GM21515 (cell line): ENCODE measurements at regions not wholly inside any gene's neighbourhood (a gene's known extent, or its start where the extent isn't known, plus 50 kb on each side); places are given as distances from the start of the nearest gene placed in this dataset.

Source experiments
- ATAC-seq: cut with Tn5 transposase; IDR thresholded peaks from one replicate; pipeline ENCODE4 v1.9.1; 2021; ENCODE audit not compliant: unreplicated experiment

DNA sequence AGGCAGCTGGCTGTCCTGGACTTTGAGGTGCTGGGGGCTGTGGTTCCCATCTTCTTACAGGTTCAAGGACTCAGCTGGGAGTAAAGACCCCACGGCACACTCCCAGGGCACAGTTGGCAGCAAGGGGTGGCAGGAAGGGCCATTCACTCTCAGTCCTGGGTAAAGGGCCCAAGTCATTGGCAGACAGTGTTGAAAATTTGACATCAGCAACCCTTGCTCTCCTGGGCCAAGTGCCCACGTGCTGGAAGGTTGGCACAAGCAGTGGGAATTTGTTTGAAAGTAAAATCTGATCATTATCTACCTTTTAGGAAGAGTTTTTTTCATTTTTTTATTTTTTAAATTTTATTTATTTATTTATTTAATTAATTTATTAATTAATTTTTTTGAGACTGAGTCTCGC, 241.6 kb upstream of the MKI67 start:
- no peak for ATAC-seq

DNA sequence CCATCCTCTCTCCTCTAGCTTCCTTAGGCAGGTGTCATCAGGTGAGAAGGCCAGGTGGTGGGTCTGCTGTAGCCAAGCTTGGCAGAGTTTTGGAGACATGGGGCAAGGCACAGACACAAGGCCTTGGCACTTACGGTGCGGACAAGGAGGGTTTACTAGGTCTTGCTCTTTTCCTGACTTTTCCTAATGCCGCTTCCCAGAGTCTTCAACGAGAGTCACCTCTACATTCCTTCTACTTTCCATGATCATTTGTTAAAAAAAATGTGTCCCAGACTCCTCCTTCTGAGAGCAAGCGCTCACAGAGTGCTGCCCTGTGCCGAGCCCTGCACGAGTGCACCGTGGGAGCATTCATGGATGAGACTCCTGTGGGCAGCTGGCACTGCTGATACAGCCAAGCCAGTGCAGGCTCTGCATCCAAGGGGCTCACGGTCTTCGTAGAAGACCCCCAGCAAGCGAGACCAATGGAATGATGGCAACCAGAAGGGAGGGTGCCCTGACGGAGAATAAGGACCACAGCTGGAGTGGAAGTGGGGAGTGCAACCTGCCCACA, 243.0 kb upstream of the MKI67 start:
- ATAC-seq, result no peak

DNA sequence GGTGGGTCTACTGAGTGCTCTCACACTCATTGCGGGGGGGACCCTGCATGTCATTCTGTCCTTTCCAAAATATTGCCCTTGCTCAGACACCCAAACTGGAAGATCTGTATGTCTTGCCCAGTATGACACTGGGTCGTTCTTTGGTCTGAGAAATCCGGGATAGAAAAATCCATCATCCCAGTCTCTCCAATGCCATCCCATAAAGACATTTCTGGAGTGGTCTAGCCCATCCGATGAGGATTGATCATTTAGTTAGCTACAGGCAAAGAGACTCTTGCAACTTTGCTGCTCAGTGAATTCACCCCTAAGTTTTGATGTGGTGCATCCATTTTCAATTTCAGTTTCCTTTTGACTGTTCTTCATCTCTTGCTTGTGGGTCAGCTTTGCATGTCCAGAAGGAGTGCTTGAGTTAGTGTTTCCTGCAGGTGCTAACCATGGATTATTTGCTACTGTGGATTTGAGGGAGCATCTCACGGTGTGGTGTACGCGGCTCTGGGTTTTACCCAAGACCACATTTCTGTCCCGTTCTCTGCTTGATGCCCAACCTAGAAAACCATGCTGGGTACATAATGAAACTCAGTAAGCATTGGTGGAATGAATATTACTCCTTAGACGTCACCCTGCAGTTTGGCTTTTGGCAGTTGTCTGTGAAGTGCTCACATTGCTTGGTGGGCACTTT, 247.0 kb upstream of the MKI67 start:
- ATAC-seq, result peak; percentile 88

DNA sequence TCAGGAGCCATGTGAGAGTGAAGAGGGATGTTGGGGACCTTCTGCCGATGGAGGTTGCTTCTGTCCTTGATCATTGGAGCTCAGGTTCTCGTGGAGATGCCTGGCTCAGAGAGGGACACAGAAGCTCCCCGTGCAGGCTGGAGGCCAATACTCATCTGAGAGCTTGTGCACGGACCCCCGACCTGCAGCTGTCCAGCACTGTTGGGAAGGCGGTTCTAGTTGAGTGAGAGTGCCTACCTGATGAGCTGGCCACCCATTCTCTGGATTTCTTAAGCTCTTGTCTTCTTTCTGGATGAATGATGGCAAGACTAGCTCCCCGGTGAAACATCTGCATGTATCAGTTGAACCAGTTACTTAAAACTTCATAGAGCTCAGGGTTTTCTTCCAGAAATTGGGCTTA, 247.6 kb upstream of the MKI67 start:
- no peak for ATAC-seq

DNA sequence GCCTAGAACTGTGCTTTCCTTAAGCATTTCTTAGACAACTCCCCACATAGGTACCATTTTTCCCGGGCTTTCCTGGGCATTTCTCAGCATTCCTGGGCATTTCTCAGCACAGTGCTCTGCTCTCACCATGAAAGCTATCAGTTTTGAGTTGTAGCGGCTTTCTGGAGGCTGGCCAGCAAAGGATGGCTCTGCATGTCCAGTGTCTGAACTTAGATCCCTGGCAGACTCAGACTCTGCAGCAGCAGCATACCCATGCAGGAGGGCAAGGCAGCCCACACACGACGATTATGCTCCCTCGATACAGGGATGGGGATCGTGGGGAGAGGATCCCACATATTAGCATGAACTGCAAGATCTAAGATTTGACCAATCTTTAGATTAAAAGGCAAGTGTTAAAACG, 248.9 kb upstream of the MKI67 start:
- ATAC-seq, result no peak

DNA sequence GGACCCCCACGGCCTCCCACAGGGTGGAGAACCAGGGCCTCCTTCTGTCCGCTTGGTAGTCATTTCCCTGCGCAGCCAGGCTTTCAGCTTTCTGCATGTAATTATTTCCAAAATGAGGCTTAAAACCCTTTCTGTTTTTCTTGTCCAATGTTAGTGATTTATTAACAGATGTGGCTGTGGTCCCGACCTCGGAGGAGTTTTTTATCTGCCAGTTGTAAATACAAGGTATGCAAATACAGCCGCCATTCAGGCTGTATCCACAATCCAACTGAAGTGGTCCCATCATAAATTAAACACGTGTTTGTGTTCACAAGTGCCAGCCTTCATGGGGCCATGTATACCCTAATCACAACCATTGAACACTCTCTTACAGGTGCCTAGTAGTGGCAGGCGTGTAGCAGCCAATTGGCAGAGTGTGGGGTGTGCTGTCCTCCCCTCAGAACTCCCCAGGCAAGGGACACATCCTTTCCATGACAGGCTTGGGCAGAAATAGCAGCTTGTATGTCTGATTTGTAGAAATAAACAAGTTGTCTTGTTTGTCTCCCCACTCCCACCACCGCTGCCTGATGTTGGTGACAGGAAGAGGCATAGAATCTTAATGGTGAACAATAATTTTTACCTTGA, 251.3 kb upstream of the MKI67 start:
- no peak for ATAC-seq

DNA sequence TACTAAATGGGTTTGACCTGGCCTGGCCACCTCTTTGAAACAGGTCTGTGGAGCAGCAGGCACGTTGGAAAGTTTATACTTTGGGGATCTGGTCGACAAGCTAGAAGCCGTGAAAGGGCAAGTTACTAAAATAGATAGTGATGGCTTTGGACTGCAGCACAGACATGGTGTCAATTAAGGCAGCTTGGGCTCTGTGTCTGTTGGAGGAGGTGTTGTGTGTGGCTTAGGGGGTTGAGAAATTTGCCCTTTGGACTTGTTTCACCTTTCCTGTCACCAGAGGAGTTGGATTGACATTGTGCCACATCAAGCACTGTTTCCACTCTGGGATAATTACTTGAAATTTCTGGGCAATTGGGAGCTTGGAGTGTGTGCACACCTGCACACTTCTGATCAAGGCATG, 251.8 kb upstream of the MKI67 start:
- ATAC-seq, result no peak

DNA sequence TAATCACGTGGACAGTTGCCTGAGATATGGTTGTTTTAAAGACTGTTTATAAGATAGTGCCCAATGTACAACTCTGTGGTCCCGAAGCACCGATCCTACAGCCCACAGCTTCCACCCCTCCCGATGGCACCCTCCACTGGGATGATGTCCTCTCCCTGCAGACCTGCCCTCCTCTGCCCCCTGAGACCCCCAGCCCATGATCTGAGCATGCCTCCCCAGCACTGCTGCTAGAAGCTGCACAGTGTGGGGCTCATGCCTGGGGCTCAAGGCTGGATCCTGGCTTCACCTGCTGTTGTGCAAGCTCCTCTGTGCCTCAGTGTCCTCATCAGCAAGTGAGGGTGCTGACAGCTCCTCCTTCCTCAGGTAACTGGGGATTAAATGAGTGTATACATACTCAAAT, 254.7 kb upstream of the MKI67 start:
- ATAC-seq, result no peak

DNA sequence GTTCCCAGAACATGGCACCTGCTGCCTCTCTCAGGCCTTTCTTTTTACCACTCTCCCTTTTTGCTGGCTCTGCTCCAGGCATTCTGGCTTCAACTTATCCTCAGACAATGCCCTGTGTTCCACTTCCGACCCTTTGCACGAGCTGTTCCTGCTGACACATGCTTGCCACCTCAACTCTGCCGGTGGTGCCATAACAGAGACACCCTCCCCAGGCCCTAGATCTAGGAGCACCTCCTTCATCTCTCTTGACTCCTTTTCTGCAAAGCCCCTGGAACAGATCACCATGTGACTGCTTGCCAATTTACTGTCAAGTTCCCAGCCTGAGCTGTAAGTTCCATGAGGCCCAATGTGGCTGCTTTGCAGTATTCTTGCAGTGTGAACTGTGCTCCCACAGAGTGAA, 256.0 kb upstream of the MKI67 start:
- no peak for ATAC-seq

DNA sequence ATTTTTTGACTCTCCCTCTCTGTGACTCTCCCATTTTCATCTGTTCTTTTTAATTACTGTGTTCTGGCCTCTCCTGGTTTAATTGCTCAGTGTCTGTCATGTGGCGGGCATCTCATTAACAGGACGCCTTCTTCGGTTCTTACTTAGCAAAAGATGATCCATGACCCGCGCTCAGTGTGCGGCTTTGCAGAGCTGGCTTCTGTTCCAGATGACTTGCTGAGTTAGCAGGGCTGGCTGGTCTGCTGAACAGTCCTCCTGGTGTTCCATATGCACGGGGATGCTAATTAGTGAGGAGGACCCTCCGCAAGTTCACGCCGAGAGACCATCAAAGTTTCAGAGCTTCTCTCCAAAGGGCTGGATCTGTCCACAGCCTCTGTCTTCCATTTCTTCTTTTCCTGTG, 258.6 kb upstream of the MKI67 start:
- no peak for ATAC-seq

DNA sequence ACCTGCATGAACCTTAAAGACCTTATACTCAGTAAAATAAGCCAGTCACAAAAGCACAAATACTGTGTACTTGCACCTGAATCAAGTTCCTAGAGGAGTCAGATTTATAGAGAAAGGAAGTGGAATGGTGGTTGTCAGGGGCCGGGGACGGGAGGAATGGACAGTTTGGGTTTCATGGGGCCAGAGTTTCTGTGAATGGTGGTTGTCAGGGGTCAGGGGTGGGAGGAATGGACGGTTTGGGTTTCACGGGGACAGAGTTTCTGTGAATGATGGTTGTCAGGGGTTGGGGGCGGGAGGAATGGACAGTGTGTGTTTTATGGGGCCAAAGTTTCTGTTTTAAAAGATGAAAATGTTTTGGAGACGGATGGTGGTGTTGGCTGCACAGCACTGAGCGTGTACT, 260.0 kb upstream of the MKI67 start:
- no peak for ATAC-seq

DNA sequence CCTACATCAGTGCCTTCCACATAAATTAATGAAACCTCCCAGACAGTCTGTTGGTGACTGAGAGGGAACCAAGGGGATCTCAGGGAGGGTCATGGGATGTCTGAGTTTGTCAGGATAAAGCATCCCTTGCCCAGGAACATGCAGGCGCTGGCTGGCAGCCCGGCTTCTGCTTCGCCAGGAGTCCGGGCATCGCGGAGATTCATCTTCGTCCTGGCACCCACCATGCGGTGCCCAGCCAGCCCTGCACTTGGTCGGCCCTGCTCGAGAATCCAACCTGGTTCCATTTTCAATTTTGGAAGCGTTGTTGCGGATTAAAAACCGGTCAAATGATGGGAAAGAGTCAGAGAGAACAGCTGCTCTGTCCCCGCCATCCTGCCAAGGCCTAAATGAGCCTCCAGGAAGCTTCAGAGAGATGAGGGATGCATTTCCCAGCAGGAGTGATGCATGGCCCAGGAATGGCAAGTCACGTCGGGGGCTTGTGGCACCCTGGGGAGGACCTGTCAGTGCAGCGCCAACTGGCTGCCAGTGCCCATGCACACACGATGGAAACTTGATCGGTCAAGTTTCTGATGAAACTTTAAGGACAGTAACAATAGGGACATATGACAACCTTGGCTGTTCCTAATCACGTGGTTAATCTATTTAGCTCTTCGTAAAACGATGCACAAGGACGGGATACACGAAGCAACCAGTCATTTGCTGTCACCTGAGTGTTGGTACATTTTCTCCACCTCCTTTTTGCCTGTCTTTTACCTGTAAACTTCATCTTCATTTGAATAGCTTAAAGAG, 260.8 kb upstream of the MKI67 start:
- no peak for ATAC-seq

DNA sequence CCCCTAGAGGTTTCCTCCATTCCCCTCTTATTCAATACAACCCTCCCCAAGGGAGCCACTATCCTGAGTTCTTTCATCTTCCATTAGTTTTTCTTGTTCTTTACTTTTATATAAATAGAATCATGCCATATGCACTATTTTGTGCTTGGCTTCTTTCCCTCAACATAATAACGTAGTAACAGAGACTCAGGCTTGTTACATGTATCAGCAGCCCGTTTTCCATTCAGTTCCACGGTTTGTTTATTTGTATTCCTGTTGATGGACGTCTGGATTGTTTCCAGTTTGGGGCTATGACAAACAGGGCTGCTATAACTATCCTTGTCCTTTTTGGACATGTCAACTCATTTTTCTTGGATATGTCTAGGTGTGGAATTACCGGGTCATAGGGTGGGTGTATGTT, 264.4 kb upstream of the MKI67 start:
- ATAC-seq, result no peak

DNA sequence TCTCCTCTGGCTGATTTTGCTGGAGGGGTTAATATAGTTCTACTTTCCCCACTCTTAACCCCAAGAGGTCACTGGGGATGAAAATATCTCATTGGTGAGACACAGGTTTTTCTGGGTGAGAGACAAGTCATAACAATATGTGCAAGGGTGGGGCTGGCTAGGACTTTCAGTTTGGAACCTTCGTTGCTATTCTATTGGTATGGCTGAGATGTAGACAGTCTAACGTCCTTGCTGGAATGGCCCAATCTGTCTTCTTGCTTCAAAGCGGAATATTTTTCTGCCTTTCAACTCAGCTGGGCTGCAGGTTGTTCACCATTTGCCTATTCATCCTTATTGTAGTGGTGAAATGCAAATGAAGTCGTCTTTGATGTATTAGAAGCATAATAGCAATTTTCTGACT, 267.3 kb upstream of the MKI67 start:
- no peak for ATAC-seq

DNA sequence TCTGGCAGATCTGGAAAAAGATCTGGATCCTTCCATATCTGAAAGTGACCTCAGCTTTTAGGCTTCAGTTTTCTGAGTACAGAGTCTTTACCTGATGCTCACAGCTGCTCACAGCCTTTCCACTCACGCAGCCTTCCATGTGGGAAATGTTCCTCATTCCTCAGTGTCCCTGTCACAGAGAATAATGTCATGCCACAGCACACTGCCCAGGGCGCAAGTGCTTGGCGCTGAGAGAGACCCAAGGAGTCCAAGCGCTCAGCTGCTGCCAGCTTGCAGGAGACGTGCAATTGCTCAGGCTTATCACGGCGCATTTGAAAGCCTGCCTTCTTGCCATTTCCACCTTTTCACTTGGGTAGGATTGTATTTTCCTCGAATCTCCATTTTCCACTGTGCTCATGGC, 271.9 kb upstream of the MKI67 start:
- no peak for ATAC-seq

DNA sequence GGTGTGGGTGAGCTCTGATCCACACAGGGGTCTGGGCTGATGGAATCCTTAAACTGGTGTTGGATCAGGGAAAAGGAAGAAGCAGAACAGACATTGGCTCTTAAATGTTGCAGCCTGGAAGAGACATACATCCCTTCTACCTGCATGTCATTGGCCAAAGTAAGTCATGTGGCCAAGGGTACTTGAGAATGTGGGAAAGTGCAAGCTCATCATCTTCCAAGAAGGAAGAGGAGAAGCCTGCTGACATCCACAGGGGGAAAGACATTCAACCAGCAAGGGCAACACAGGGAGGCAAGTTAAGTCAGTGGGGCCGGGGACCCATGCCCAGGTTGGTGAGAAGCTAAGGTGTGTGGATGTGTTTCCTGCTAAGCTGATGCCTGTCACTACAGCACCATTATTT, 272.8 kb upstream of the MKI67 start:
- ATAC-seq, result no peak

DNA sequence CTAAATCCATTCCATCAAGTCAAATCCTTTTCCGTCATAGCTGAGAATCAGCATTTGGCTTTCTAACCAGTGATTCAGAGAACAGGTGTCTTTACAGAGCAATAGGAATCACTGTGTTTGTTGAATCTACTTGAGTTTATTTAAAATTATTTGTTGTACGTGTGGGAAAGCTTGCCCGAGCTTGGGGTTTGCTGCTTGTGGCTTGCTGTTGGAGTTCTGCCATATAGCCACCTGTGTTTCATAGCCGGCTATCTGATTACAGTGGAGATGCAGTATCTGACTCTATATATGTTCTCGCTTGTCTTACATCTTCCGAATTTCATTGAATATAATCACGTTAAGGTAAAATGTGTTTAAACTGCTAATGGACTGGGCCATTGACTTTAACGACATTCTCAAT, 274.3 kb upstream of the MKI67 start:
- ATAC-seq, result no peak

DNA sequence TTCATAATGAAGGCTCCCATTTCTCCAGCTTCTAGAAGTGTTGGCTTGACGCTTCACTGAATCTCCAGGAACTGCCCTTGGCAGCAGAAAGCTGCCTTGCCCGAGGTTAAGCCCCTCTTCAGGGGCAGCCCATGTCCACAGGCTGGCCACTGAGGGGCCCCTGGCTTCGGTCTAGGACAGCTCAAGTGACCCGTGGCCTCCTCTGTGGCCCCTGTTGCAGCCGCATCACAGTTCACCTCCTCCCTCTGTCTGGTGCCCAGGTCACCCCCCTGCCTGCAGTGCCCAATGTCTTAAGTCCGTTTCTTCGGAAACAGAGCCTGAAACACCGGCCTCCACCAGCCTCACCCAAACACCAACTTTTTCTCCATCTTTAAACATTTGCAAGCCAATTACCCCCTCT, 279.2 kb upstream of the MKI67 start:
- ATAC-seq, result no peak

DNA sequence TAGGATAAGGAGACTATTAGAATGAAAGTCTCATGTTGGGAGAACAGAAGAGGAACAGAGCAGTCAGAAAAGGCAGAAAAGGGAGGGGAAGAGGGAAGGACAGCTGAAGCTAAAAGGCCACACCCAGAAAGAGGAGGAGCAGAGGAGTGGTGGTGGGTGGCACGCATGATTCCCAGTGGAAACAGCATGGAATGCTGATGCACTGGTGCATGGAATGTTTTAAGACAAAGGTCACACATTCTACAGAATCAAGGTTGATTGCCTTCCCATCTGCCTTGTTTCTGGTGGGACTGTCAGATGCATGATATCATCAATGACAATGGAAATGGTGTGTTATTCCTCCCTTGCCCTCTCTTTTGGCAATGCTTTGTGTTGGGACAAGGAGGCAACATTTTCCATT, 285.4 kb upstream of the MKI67 start:
- no peak for ATAC-seq

DNA sequence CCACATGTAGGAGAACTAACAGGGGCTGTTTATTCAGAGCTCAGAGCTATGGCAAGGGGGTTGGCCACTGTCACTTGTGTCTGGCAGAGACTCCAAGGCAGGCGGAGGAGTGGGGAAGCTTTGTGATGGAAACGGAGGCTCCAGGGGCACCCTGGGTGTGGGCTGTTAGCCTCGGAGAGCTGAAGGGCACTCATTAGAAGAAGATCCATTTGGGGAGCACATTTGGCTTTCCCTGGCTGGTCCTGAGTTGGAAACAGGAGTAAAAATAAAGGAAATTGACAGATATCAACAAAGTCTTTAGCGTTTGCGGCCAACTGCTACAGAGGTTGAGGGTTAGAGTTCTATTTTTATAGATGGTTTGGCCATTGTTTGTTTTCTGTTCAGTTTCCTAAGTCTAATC, 288.3 kb upstream of the MKI67 start:
- no peak for ATAC-seq

DNA sequence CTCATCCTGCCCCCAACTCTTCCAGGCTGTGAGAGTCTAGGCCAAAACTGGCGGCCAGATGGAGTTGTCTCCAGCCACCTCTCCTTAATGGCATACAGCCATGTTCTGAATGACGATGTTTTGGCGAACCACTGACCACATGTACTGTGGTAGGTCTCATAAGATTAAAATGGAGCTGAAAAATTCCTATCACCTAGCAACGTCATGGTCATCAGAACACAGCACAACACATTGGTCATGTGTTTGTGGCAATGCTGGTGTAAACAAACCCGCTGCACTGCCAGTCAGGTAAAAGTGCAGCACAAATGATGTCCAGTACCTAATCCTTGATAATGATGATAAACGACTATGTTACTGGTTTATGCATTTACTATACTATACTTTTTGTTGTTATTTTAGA, 290.0 kb upstream of the MKI67 start:
- ATAC-seq, result no peak

DNA sequence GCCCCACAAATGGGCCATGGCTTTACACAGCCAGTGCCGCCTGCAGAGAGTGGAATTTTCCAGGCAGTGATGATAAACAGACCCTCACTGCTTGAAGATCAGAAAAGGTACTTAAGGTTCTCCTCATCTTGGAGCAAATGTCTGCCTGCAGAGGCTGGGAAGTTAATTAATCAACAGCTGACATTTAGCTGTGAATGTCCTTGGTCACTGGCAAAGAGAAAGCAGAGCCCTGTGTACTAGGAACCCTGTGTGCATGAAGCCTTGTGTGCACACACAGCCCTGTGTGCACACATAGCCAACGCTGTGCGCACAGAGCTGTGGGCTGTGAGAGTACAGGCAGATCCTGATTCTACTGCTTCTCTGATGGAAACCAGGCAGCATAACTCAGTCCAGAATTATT, 291.6 kb upstream of the MKI67 start:
- no peak for ATAC-seq
